Lower leg skin (tissue), 4 donors: ENCODE measurements at regions not wholly inside any gene's neighbourhood (a gene's known extent, or its start where the extent isn't known, plus 50 kb on each side); places are given as distances from the start of the nearest gene placed in this dataset.
A peak's percentile ranks its signal among the peaks of the same experiment; 100 is the strongest.
"Not testable (repeated sequence)": the region's sequence is repeated elsewhere in the genome, so short reads cannot be mapped to it uniquely, and the experiment has no call there.

Source experiments
- DNase-seq, 2 donors: peaks; one replicate each; pipeline ENCODE4 v3.0.0-alpha.2; 2019; ENCODE audit warnings: low spot score in 2 of 2
- H3K4me3 ChIP-seq: fragments of 200-600 bp; sonication (generic); 2 replicates; pipeline ENCODE4 v1.5.1; 2017; ENCODE audit warnings: mild to moderate bottlenecking, low read depth; ENCODE audit not compliant: poor library complexity, severe bottlenecking
- CTCF ChIP-seq, 3 donors: fragments of 450-650 bp; IDR thresholded peaks; one replicate each; pipeline ENCODE4 v1.5.1; 2016; ENCODE audit warnings: antibody characterized with exemption in 3 of 3, mild to moderate bottlenecking in 3 of 3, moderate library complexity in 2 of 3
- POLR2A ChIP-seq, 2 donors: fragments of 450-650 bp; IDR thresholded peaks; one replicate each; pipeline ENCODE4 v1.6.1; 2016 to 2017; ENCODE audit warnings: antibody characterized with exemption in 2 of 2, mild to moderate bottlenecking in 1 of 2, moderate library complexity in 1 of 2
- WGBS, 2 donors: methylation state at CpG; one replicate each; pipeline ENCODE4 v1.1.5; 2018; 5-methylcytosine and 5-hydroxymethylcytosine counted together
- intact Hi-C: fragments of 100-400 bp; cut with DNase I; formaldehyde crosslinking; loops from one replicate; pipeline ENCODE4 v1.15.0; 2023; ENCODE audit warnings: low total_unique reads

GRCh38 chr18:6521803-6522418 is 107.2 kb upstream of the L3MBTL4 start:
- WGBS, 2 donors: 68 to 79% methylated on average over 1 of the region's 1 CpG
- intact Hi-C loops: no loop called here
- DNase-seq: peak in 1 of 2 donors; percentile 22
- TF ChIP-seq CTCF (IDR thresholded peaks at IDR 0.05) (no peak), POLR2A (IDR thresholded peaks at IDR 0.05) (no peak)
- no peak overlapping the region for H3K4me3 ChIP-seq

GRCh38 chr18:6525604-6526003 is 110.9 kb upstream of the L3MBTL4 start:
- DNase-seq: no peak
- intact Hi-C loops: no loop called here
- TF ChIP-seq POLR2A (IDR thresholded peaks at IDR 0.05) (no peak), CTCF (IDR thresholded peaks at IDR 0.05) (no peak)
- WGBS, 2 donors: 61 to 66% methylated on average over 2 of the region's 2 CpGs
- no peak overlapping the region for H3K4me3 ChIP-seq

- DNase-seq: no peak
- intact Hi-C loops: no loop called here
- WGBS, 2 donors: 0 to 8% methylated on average over 1 of the region's 1 CpG
- TF ChIP-seq CTCF (IDR thresholded peaks at IDR 0.05) (no peak), POLR2A (IDR thresholded peaks at IDR 0.05) (no peak)
- H3K4me3 ChIP-seq: no peak overlapping the region
Observed at GRCh38 chr18:6537475-6537874, 122.8 kb upstream of the L3MBTL4 start.

- H3K4me3 ChIP-seq, DNase-seq: not testable (repeated sequence)
- intact Hi-C loops: loop anchor here (5.0 kb wide), 1 partner anchor 346 kb away; no protein-coding TSS in a partner anchor
- 38 to 49% methylated on average over 6 of the region's 6 CpGs for WGBS, 2 donors
Observed at GRCh38 chr18:6541131-6541679, 126.5 kb upstream of the L3MBTL4 start.

GRCh38 chr18:6542296-6542695 is 127.6 kb upstream of the L3MBTL4 start:
- intact Hi-C loops: loop anchor here (5.0 kb wide), 1 partner anchor 345 kb away; no protein-coding TSS in a partner anchor
- 82 to 86% methylated on average over 5 of the region's 5 CpGs for WGBS, 2 donors
- DNase-seq: no peak
- no peak overlapping the region for H3K4me3 ChIP-seq
- TF ChIP-seq CTCF (IDR thresholded peaks at IDR 0.05) (no peak), POLR2A (IDR thresholded peaks at IDR 0.05) (no peak)

- TF ChIP-seq POLR2A (IDR thresholded peaks at IDR 0.05): no peak
- no peak for TF ChIP-seq CTCF (IDR thresholded peaks at IDR 0.05)
Observed at GRCh38 chr18:6543330-6543908, 128.7 kb upstream of the L3MBTL4 start.

More at GRCh38 chr18:6543330-6543908, 128.7 kb upstream of the L3MBTL4 start:
- H3K4me3 ChIP-seq: no peak overlapping the region
- DNase-seq: no peak
- WGBS, 2 donors: 37 to 38% methylated on average over 8 of the region's 8 CpGs
- intact Hi-C loops: loop anchor here (5.0 kb wide), 1 partner anchor 344 kb away; no protein-coding TSS in a partner anchor
